Sigmoid colon (tissue), 6 donors: ENCODE measurements at regions not wholly inside any gene's neighbourhood (a gene's known extent, or its start where the extent isn't known, plus 50 kb on each side); places are given as distances from the start of the nearest gene placed in this dataset.

Source experiments
- DNase-seq: peaks from one replicate; pipeline ENCODE4 v3.0.0-alpha.2; 2019
- H3K27ac ChIP-seq, 4 donors: fragments of 200-600 bp; sonication (generic); one replicate each; pipeline ENCODE4 v1.5.1; 2016 to 2019; ENCODE audit warnings: mild to moderate bottlenecking in 1 of 4
- H3K27me3 ChIP-seq, 3 donors: fragments of 200-600 bp; sonication (generic); one replicate each; pipeline ENCODE4 v1.5.1; 2019; ENCODE audit warnings: mild to moderate bottlenecking in 1 of 3
- H3K36me3 ChIP-seq, 4 donors: fragments of 200-600 bp; sonication (generic); one replicate each; pipeline ENCODE4 v1.5.1; 2016 to 2019
- H3K4me1 ChIP-seq, 4 donors: fragments of 200-600 bp; sonication (generic); one replicate each; pipeline ENCODE4 v1.5.1; 2017 to 2019
- H3K4me3 ChIP-seq, 4 donors: fragments of 200-600 bp; sonication (generic); one replicate each; pipeline ENCODE4 v1.5.1; 2017 to 2019; ENCODE audit warnings: mild to moderate bottlenecking in 2 of 4, moderate library complexity in 1 of 4
- H3K9me3 ChIP-seq, 4 donors: fragments of 200-600 bp in 3 of 4; sonication (generic) in 3 of 4; one replicate each; pipeline versions ENCODE4 v1.5.1 to v1.6.1; 2013 to 2019
- EP300 ChIP-seq, 4 donors: sonication (generic); formaldehyde crosslinking; IDR thresholded peaks; one replicate each; pipeline ENCODE4 v1.6.1; 2017; ENCODE audit warnings: antibody characterized with exemption in 4 of 4
- POLR2A ChIP-seq, 2 donors: fragments of 450-650 bp; IDR thresholded peaks; one replicate each; pipeline ENCODE4 v1.6.1; 2016; ENCODE audit warnings: antibody characterized with exemption in 2 of 2, mild to moderate bottlenecking in 2 of 2, moderate library complexity in 2 of 2
- POLR2AphosphoS5 ChIP-seq, 4 donors: sonication (generic); formaldehyde crosslinking; IDR thresholded peaks; one replicate each; pipeline ENCODE4 v1.6.1; 2017; ENCODE audit warnings: antibody characterized with exemption in 4 of 4
- WGBS, 2 donors: extraction: QIAGEN DNeasy Blood & Tissue Kit; methylation state at CpG; one replicate each; pipeline ENCODE4 v1.1.7; 2013; 5-methylcytosine and 5-hydroxymethylcytosine counted together
- intact Hi-C: fragments of 100-400 bp; cut with DNase I; formaldehyde crosslinking; loops from one replicate; pipeline ENCODE4 v1.15.1; 2023
- TF ChIP-seq, protein P1 (sequence below), 4 experiments: fragments of 450-650 bp in 3 of 4; fragments of 200-600 bp in 1 of 4; IDR thresholded peaks; one replicate each; pipeline ENCODE4 v1.5.1; 2016 to 2019; ENCODE audit warnings: antibody characterized with exemption in 4 of 4, mild to moderate bottlenecking in 3 of 4, moderate library complexity in 2 of 4
- donor health status: healthy with polysubstance abuse.
- donor health status: healthy.

- 15 to 26% methylated on average over 6 of the region's 6 CpGs for WGBS, 2 donors
- Histone ChIP-seq H3K36me3 (no peaks in the 10 kb centered on the region), H3K27me3 (peaks cover 0 to 5% (median 0%) of the 10 kb centered on the region in 3 donors), H3K9me3 (no peaks in the 10 kb centered on the region), H3K27ac (no peak overlapping the region), H3K4me1 (peaks cover 0 to 12% (median 8%) of the 10 kb centered on the region in 4 donors), H3K4me3 (no peak overlapping the region)
- no peak for DNase-seq
- TF ChIP-seq EP300 (IDR thresholded peaks at IDR 0.05) (no peak), POLR2AphosphoS5 (IDR thresholded peaks at IDR 0.05) (no peak), POLR2A (IDR thresholded peaks at IDR 0.05) (no peak)
- TF ChIP-seq, protein P1, sequence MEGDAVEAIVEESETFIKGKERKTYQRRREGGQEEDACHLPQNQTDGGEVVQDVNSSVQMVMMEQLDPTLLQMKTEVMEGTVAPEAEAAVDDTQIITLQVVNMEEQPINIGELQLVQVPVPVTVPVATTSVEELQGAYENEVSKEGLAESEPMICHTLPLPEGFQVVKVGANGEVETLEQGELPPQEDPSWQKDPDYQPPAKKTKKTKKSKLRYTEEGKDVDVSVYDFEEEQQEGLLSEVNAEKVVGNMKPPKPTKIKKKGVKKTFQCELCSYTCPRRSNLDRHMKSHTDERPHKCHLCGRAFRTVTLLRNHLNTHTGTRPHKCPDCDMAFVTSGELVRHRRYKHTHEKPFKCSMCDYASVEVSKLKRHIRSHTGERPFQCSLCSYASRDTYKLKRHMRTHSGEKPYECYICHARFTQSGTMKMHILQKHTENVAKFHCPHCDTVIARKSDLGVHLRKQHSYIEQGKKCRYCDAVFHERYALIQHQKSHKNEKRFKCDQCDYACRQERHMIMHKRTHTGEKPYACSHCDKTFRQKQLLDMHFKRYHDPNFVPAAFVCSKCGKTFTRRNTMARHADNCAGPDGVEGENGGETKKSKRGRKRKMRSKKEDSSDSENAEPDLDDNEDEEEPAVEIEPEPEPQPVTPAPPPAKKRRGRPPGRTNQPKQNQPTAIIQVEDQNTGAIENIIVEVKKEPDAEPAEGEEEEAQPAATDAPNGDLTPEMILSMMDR (IDR thresholded peaks at IDR 0.05): no peak
- intact Hi-C loops: no loop called here
Observed at GRCh38 chr22:19663286-19663815, 51.0 kb upstream of the SEPTIN5 start.

- no peaks in the 10 kb centered on the region for H3K36me3 ChIP-seq
- peaks cover 0 to 5% (median 0%) of the 10 kb centered on the region in 3 donors for H3K27me3 ChIP-seq
- DNase-seq: no peak
- no peak overlapping the region for H3K4me3 ChIP-seq
- H3K9me3 ChIP-seq: no peaks in the 10 kb centered on the region
- TF ChIP-seq POLR2A (IDR thresholded peaks at IDR 0.05) (no peak), POLR2AphosphoS5 (IDR thresholded peaks at IDR 0.05) (no peak), EP300 (IDR thresholded peaks at IDR 0.05) (no peak)
- TF ChIP-seq, protein P1 (IDR thresholded peaks at IDR 0.05): no peak
- H3K4me1 ChIP-seq: peaks cover 0 to 12% (median 8%) of the 10 kb centered on the region in 4 donors
- H3K27ac ChIP-seq: no peak overlapping the region
- WGBS, 2 donors: 67 to 81% methylated on average over 14 of the region's 14 CpGs
- intact Hi-C loops: no loop called here
Observed at GRCh38 chr22:19663821-19664355, 50.4 kb upstream of the SEPTIN5 start.

GRCh38 chr22:19664406-19664805, 49.9 kb upstream of the SEPTIN5 start:
- H3K27ac ChIP-seq: no peak overlapping the region

More at GRCh38 chr22:19664406-19664805, 49.9 kb upstream of the SEPTIN5 start:
- no peak for DNase-seq
- H3K4me1 ChIP-seq: peaks cover 0 to 12% (median 8%) of the 10 kb centered on the region in 4 donors
- no peak overlapping the region for H3K4me3 ChIP-seq
- 80 to 85% methylated on average over 2 of the region's 2 CpGs for WGBS, 2 donors
- no peaks in the 10 kb centered on the region for H3K36me3 ChIP-seq
- no peaks in the 10 kb centered on the region for H3K9me3 ChIP-seq
- peaks cover 0 to 5% (median 0%) of the 10 kb centered on the region in 3 donors for H3K27me3 ChIP-seq
- intact Hi-C loops: no loop called here
- no peak for TF ChIP-seq POLR2A (IDR thresholded peaks at IDR 0.05)
- TF ChIP-seq, protein P1 (IDR thresholded peaks at IDR 0.05): no peak
- TF ChIP-seq POLR2AphosphoS5 (IDR thresholded peaks at IDR 0.05): no peak
- TF ChIP-seq EP300 (IDR thresholded peaks at IDR 0.05): no peak
